ENCODE measurements at regions not wholly inside any gene's neighbourhood (a gene's known extent, or its start where the extent isn't known, plus 50 kb on each side); places are given as distances from the start of the nearest gene placed in this dataset.

- peak in 2 of 7 donors; percentile 8 to 31 for DNase-seq
- Histone ChIP-seq H3K27me3 (no peaks in the 10 kb centered on the region), H3K4me1 (replicated peaks in 1 of 2) (peaks cover 0 to 7% of the 10 kb centered on the region in 2 donors), H3K9me3 (replicated peaks in 1 of 3) (no peaks in the 10 kb centered on the region), H3K4me3 (no peak overlapping the region), H3K27ac (peak overlapping the region in 1 of 5 donors; percentile 40), H3K36me3 (replicated peaks in 1 of 2) (no peaks in the 10 kb centered on the region)
- 7 to 34% (median 25%) methylated on average over 2 of the region's 2 CpGs for WGBS, 4 donors
- intact Hi-C loops (cut with DNase I), result no loop called here
- TF ChIP-seq CTCF (IDR thresholded peaks at IDR 0.05) (no peak), POLR2A (IDR thresholded peaks at IDR 0.05) (no peak)
These were observed 290.8 kb upstream of the TANK start for GRCh38 chr2:160869411-160869810.

- WGBS, 4 donors, result 54 to 69% (median 62%) methylated on average over 6 of the region's 6 CpGs
- Histone ChIP-seq H3K36me3 (replicated peaks in 1 of 2) (no peaks in the 10 kb centered on the region), H3K9me3 (replicated peaks in 1 of 3) (no peaks in the 10 kb centered on the region), H3K27me3 (no peaks in the 10 kb centered on the region), H3K27ac (peak overlapping the region in 1 of 5 donors; percentile 67), H3K4me3 (no peak overlapping the region), H3K4me1 (replicated peaks in 1 of 2) (peaks cover 0 to 7% of the 10 kb centered on the region in 2 donors)
- DNase-seq, result peak in 5 of 7 donors; percentile 16 to 54 (median 29)
- intact Hi-C loops (cut with DNase I), result no loop called here
- TF ChIP-seq CTCF (IDR thresholded peaks at IDR 0.05) (no peak), POLR2A (IDR thresholded peaks at IDR 0.05) (no peak)
These were observed 289.3 kb upstream of the TANK start for GRCh38 chr2:160870729-160871465.

GRCh38 chr2:160871953-160872352, 288.3 kb upstream of the TANK start:
- intact Hi-C loops (cut with DNase I), result no loop called here
- Histone ChIP-seq H3K27me3 (no peaks in the 10 kb centered on the region), H3K27ac (no peak overlapping the region), H3K36me3 (replicated peaks in 1 of 2) (no peaks in the 10 kb centered on the region), H3K4me3 (no peak overlapping the region), H3K4me1 (replicated peaks in 1 of 2) (peaks cover 0 to 7% of the 10 kb centered on the region in 2 donors), H3K9me3 (replicated peaks in 1 of 3) (no peaks in the 10 kb centered on the region)
- WGBS, 4 donors, result 95 to 98% (median 97%) methylated on average over 7 of the region's 7 CpGs
- TF ChIP-seq POLR2A (IDR thresholded peaks at IDR 0.05) (no peak), CTCF (IDR thresholded peaks at IDR 0.05) (no peak)
- no peak for DNase-seq

GRCh38 chr2:160876029-160876428, 284.2 kb upstream of the TANK start:
- no peak overlapping the region for H3K4me3 ChIP-seq
- TF ChIP-seq CTCF (IDR thresholded peaks at IDR 0.05) (no peak), POLR2A (IDR thresholded peaks at IDR 0.05) (no peak)
- no peaks in the 10 kb centered on the region for H3K36me3 ChIP-seq (replicated peaks in 1 of 2)
- H3K27ac ChIP-seq, result no peak overlapping the region
- H3K9me3 ChIP-seq (replicated peaks in 1 of 3), result no peaks in the 10 kb centered on the region
- DNase-seq, result no peak
- H3K4me1 ChIP-seq (replicated peaks in 1 of 2), result no peaks in the 10 kb centered on the region
- no peaks in the 10 kb centered on the region for H3K27me3 ChIP-seq
- intact Hi-C loops (cut with DNase I), result no loop called here
- WGBS, 4 donors, result 87 to 93% (median 91%) methylated on average over 2 of the region's 2 CpGs
